HEK293 (cell line): ENCODE measurements at regions not wholly inside any gene's neighbourhood (a gene's known extent, or its start where the extent isn't known, plus 50 kb on each side); places are given as distances from the start of the nearest gene placed in this dataset.

Source experiments
- CTCF ChIA-PET: fragments of 350-600 bp; formaldehyde crosslinking; extraction: SDS; loops from one replicate; lab custom pipeline; 2021; ENCODE audit warnings: antibody characterized with exemption; lab: Yijun Ruan, JAX
- POLR2A ChIA-PET: fragments of 300-600 bp; formaldehyde crosslinking; extraction: SDS; loops from one replicate; lab custom pipeline; 2020; ENCODE audit warnings: antibody characterized with exemption, inconsistent platforms; lab: Yijun Ruan, JAX
- H3K27ac ChIP-seq: fragments of 200-500 bp; sonication (Bioruptor generic); 2 replicates; pipeline ENCODE4 v1.5.1; 2014; ENCODE audit warnings: low read depth, low read length, control low read depth, inconsistent platforms; ENCODE audit errors: extremely low read depth
- H3K36me3 ChIP-seq, 2 experiments: fragments of 200-500 bp in 1 of 2; sonication (Bioruptor generic) in 1 of 2; 1 replicate in 1 of 2; 2 replicates in 1 of 2; pipeline ENCODE4 v1.5.1; 2014 to 2017; ENCODE audit warnings: inconsistent platforms in 2 of 2, low read length in 2 of 2; ENCODE audit not compliant: control insufficient read depth in 2 of 2, insufficient read depth in 1 of 2
- H3K4me1 ChIP-seq: fragments of 200-500 bp; sonication (Bioruptor generic); 2 replicates; pipeline ENCODE4 v1.5.1; 2014; ENCODE audit warnings: mild to moderate bottlenecking, low read length, inconsistent platforms; ENCODE audit not compliant: control insufficient read depth, insufficient read depth
- H3K4me3 ChIP-seq: 2 replicates; pipeline ENCODE4 v1.5.1; 2011; ENCODE audit warnings: low read depth, mild to moderate bottlenecking, control low read depth, low read length, moderate library complexity
- H3K9me3 ChIP-seq: fragments of 200-500 bp; sonication (Bioruptor generic); 2 replicates; pipeline ENCODE4 v1.5.1; 2014; ENCODE audit warnings: low read depth, low read length, inconsistent platforms; ENCODE audit not compliant: control insufficient read depth, insufficient read depth
- BCL6B ChIP-seq: fragments of 450-650 bp; formaldehyde crosslinking; IDR thresholded peaks from 2 replicates; pipeline ENCODE4 v1.5.1; 2017; ENCODE audit warnings: missing biosample characterization, missing genetic modification characterization
- GFI1B ChIP-seq: fragments of 450-650 bp; formaldehyde crosslinking; IDR thresholded peaks from 2 replicates; pipeline ENCODE4 v1.5.1; 2016; ENCODE audit warnings: missing biosample characterization, missing genetic modification characterization
- GLI2 ChIP-seq: fragments of 450-650 bp; formaldehyde crosslinking; IDR thresholded peaks from 2 replicates; pipeline ENCODE4; 2017; ENCODE audit warnings: missing biosample characterization, missing genetic modification characterization, low read depth, borderline replicate concordance
- INSM2 ChIP-seq: fragments of 450-650 bp; formaldehyde crosslinking; IDR thresholded peaks from 2 replicates; pipeline ENCODE4 v1.5.1; 2016; ENCODE audit warnings: missing biosample characterization, missing genetic modification characterization
- REPIN1 ChIP-seq: fragments of 450-650 bp; formaldehyde crosslinking; IDR thresholded peaks from 2 replicates; pipeline ENCODE4 v1.5.1; 2017; ENCODE audit warnings: missing biosample characterization, missing genetic modification characterization, low read depth
- SP7 ChIP-seq: fragments of 450-650 bp; formaldehyde crosslinking; IDR thresholded peaks from 2 replicates; pipeline ENCODE4 v1.5.1; 2016; ENCODE audit warnings: missing biosample characterization, missing genetic modification characterization
- TSHZ1 ChIP-seq: fragments of 450-650 bp; formaldehyde crosslinking; IDR thresholded peaks from 2 replicates; pipeline ENCODE4 v1.5.1; 2016; ENCODE audit warnings: missing biosample characterization, missing genetic modification characterization, borderline replicate concordance
- ZEB2 ChIP-seq: fragments of 450-650 bp; formaldehyde crosslinking; IDR thresholded peaks from 2 replicates; pipeline ENCODE4 v1.5.1; 2016; ENCODE audit warnings: missing biosample characterization, missing genetic modification characterization
- ZIC2 ChIP-seq: fragments of 450-650 bp; formaldehyde crosslinking; IDR thresholded peaks from 2 replicates; pipeline ENCODE4 v1.5.1; 2016; ENCODE audit warnings: missing biosample characterization, missing genetic modification characterization
- ZNF148 ChIP-seq: fragments of 450-650 bp; formaldehyde crosslinking; IDR thresholded peaks from 2 replicates; pipeline ENCODE4 v1.5.0; 2017; ENCODE audit warnings: missing biosample characterization, missing genetic modification characterization, borderline replicate concordance
- ZNF19 ChIP-seq: fragments of 450-650 bp; formaldehyde crosslinking; IDR thresholded peaks from 2 replicates; pipeline ENCODE4; 2016; ENCODE audit warnings: missing biosample characterization, missing genetic modification characterization, low read depth
- ZNF221 ChIP-seq: fragments of 450-650 bp; formaldehyde crosslinking; IDR thresholded peaks from 2 replicates; pipeline ENCODE4 v1.5.1; 2017; ENCODE audit warnings: missing biosample characterization, missing genetic modification characterization, borderline replicate concordance
- ZNF311 ChIP-seq: fragments of 450-650 bp; formaldehyde crosslinking; IDR thresholded peaks from 2 replicates; pipeline ENCODE4 v1.5.1; 2017; ENCODE audit warnings: missing biosample characterization, missing genetic modification characterization, borderline replicate concordance
- ZNF423 ChIP-seq: fragments of 450-650 bp; formaldehyde crosslinking; IDR thresholded peaks from 2 replicates; pipeline ENCODE4 v1.5.1; 2016; ENCODE audit warnings: missing biosample characterization, missing genetic modification characterization
- ZNF48 ChIP-seq: fragments of 450-650 bp; formaldehyde crosslinking; IDR thresholded peaks from 2 replicates; pipeline ENCODE4 v1.5.1; 2016; ENCODE audit warnings: missing biosample characterization, missing genetic modification characterization
- ZNF549 ChIP-seq: fragments of 450-650 bp; IDR thresholded peaks from 2 replicates; pipeline ENCODE4 v1.5.1; 2018; ENCODE audit warnings: missing biosample characterization, missing genetic modification characterization, mild to moderate bottlenecking, inconsistent platforms, moderate library complexity
- ZNF670 ChIP-seq: fragments of 450-650 bp; formaldehyde crosslinking; IDR thresholded peaks from 2 replicates; pipeline ENCODE4 v1.5.1; 2016; ENCODE audit warnings: missing biosample characterization, missing genetic modification characterization, low read depth
- ZNF692 ChIP-seq: fragments of 450-650 bp; formaldehyde crosslinking; IDR thresholded peaks from 2 replicates; pipeline ENCODE4 v1.5.1; 2016; ENCODE audit warnings: missing biosample characterization, missing genetic modification characterization
- ZNF704 ChIP-seq: fragments of 450-650 bp; formaldehyde crosslinking; IDR thresholded peaks from 2 replicates; pipeline ENCODE4 v1.5.1; 2016; ENCODE audit warnings: missing biosample characterization, missing genetic modification characterization
- ZSCAN4 ChIP-seq: fragments of 450-650 bp; formaldehyde crosslinking; IDR thresholded peaks from 2 replicates; pipeline ENCODE4 v1.5.1; 2017; ENCODE audit warnings: missing biosample characterization, missing genetic modification characterization

GRCh38 chr1:91623020-91623419 lies 122.4 kb downstream of the CDC7 start:
- no peaks in the 10 kb centered on the region for H3K36me3 ChIP-seq
- POLR2A ChIA-PET: no interaction called here
- no peak overlapping the region for H3K27ac ChIP-seq
- H3K9me3 ChIP-seq: no peaks in the 10 kb centered on the region
- no peak overlapping the region for H3K4me3 ChIP-seq
- H3K4me1 ChIP-seq: no peaks in the 10 kb centered on the region
- CTCF ChIA-PET: no interaction called here
- TF ChIP-seq ZNF48 (tag by site-specific recombination) (no peak), ZIC2 (no peak), GLI2 (tag by site-specific recombination) (no peak), ZNF692 (no peak), ZNF19 (tag by site-specific recombination) (no peak), TSHZ1 (tag by site-specific recombination) (no peak), ZNF148 (tag by site-specific recombination) (no peak), ZNF549 (no peak), ZEB2 (tag by site-specific recombination) (no peak), BCL6B (tag by site-specific recombination) (no peak), ZNF704 (no peak), ZNF670 (no peak), ZSCAN4 (tag by site-specific recombination) (no peak), SP7 (tag by site-specific recombination) (no peak), ZNF221 (tag by site-specific recombination) (no peak), GFI1B (tag by site-specific recombination) (no peak), REPIN1 (tag by site-specific recombination) (no peak), ZNF423 (no peak), ZNF311 (tag by site-specific recombination) (no peak), INSM2 (no peak)
